ENCODE measurements at regions not wholly inside any gene's neighbourhood (a gene's known extent, or its start where the extent isn't known, plus 50 kb on each side); places are given as distances from the start of the nearest gene placed in this dataset.

DNA sequence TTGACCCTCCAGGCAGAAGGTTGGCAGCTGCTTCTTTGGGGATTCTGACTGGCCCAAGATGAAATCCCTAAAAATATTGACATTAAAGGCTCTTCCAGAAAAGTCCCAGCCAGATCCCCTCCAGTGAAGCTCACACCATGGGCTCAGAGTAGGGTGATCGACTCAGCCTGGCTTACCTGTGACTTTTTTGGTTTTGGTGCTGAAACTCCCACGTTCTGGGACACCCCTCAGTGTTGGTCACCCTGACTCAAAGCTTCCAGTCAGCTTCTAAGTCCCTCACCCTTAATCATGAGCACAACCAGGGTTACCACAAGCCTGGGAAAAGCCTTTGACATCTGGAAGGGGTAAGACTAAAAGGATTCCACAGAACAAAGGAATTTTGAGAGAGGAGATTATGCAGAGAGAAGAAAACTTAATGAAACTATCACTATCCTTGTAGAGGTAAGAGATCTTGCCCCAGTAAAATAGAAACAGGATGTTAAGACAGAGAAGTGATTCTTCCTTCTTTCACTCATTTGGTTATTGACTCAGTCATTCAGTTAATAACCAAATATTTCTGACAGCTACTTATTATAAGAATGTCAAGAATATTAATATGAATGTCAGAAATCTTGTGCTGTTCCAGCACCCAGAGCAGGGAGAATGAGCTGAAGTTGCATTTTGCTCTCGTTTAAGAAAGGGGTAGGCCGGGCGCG, 66.8 kb upstream of the SEC11C start:
- TF ChIP-seq, protein P1, sequence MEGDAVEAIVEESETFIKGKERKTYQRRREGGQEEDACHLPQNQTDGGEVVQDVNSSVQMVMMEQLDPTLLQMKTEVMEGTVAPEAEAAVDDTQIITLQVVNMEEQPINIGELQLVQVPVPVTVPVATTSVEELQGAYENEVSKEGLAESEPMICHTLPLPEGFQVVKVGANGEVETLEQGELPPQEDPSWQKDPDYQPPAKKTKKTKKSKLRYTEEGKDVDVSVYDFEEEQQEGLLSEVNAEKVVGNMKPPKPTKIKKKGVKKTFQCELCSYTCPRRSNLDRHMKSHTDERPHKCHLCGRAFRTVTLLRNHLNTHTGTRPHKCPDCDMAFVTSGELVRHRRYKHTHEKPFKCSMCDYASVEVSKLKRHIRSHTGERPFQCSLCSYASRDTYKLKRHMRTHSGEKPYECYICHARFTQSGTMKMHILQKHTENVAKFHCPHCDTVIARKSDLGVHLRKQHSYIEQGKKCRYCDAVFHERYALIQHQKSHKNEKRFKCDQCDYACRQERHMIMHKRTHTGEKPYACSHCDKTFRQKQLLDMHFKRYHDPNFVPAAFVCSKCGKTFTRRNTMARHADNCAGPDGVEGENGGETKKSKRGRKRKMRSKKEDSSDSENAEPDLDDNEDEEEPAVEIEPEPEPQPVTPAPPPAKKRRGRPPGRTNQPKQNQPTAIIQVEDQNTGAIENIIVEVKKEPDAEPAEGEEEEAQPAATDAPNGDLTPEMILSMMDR (IDR thresholded peaks at IDR 0.05; ENCODE audit: poor library complexity, severe bottlenecking): no peak
- TF ChIP-seq EP300 (conservative IDR thresholded peaks at IDR 0.05; ENCODE audit: poor library complexity, severe bottlenecking): no peak
- TF ChIP-seq POLR2AphosphoS5 (IDR thresholded peaks at IDR 0.05): no peak
- no peak for TF ChIP-seq EZH2 (IDR thresholded peaks at IDR 0.05; ENCODE audit: borderline replicate concordance, insufficient read depth, low read length, poor library complexity, severe bottlenecking)
- TF ChIP-seq, protein P2, sequence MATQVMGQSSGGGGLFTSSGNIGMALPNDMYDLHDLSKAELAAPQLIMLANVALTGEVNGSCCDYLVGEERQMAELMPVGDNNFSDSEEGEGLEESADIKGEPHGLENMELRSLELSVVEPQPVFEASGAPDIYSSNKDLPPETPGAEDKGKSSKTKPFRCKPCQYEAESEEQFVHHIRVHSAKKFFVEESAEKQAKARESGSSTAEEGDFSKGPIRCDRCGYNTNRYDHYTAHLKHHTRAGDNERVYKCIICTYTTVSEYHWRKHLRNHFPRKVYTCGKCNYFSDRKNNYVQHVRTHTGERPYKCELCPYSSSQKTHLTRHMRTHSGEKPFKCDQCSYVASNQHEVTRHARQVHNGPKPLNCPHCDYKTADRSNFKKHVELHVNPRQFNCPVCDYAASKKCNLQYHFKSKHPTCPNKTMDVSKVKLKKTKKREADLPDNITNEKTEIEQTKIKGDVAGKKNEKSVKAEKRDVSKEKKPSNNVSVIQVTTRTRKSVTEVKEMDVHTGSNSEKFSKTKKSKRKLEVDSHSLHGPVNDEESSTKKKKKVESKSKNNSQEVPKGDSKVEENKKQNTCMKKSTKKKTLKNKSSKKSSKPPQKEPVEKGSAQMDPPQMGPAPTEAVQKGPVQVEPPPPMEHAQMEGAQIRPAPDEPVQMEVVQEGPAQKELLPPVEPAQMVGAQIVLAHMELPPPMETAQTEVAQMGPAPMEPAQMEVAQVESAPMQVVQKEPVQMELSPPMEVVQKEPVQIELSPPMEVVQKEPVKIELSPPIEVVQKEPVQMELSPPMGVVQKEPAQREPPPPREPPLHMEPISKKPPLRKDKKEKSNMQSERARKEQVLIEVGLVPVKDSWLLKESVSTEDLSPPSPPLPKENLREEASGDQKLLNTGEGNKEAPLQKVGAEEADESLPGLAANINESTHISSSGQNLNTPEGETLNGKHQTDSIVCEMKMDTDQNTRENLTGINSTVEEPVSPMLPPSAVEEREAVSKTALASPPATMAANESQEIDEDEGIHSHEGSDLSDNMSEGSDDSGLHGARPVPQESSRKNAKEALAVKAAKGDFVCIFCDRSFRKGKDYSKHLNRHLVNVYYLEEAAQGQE (IDR thresholded peaks at IDR 0.05; ENCODE audit: borderline replicate concordance): no peak
- TF ChIP-seq SMC3 (conservative IDR thresholded peaks at IDR 0.05; ENCODE audit: poor library complexity): no peak
- TF ChIP-seq RAD21 (conservative IDR thresholded peaks at IDR 0.05): no peak

All from neural cell (in vitro differentiated cells).